HepG2 (cell line): ENCODE measurements at regions not wholly inside any gene's neighbourhood (a gene's known extent, or its start where the extent isn't known, plus 50 kb on each side); places are given as distances from the start of the nearest gene placed in this dataset.

Source experiments
- ARNT2 ChIP-seq: sonication (generic); formaldehyde crosslinking; IDR thresholded peaks from 2 replicates; pipeline ENCODE4 v1.8.0; 2022; ENCODE audit warnings: mild to moderate bottlenecking, low read depth, missing genetic modification reagents, moderate library complexity
- ATM ChIP-seq: fragments of 450-650 bp; IDR thresholded peaks from 2 replicates; pipeline ENCODE4 v1.7.1; 2017; ENCODE audit warnings: mild to moderate bottlenecking, borderline replicate concordance
- DPF2 ChIP-seq: sonication (generic); formaldehyde crosslinking; IDR thresholded peaks from 2 replicates; pipeline ENCODE4 v1.4.0; 2020; ENCODE audit warnings: mild to moderate bottlenecking, low read depth, missing genetic modification reagents, borderline replicate concordance
- FOXA3 ChIP-seq: IDR thresholded peaks from 2 replicates; pipeline ENCODE4 v1.6.1; 2016; ENCODE audit warnings: missing genetic modification reagents, missing compliant biosample characterization
- FOXJ3 ChIP-seq: sonication (generic); formaldehyde crosslinking; IDR thresholded peaks from 2 replicates; pipeline ENCODE4 v1.4.0; 2020; ENCODE audit warnings: missing genetic modification reagents, mild to moderate bottlenecking, borderline replicate concordance
- FOXK2 ChIP-seq: fragments of 450-650 bp; IDR thresholded peaks from 2 replicates; pipeline ENCODE4 v1.6.1; 2016
- MED1 ChIP-seq: sonication (generic); formaldehyde crosslinking; IDR thresholded peaks from 2 replicates; pipeline ENCODE4 v1.4.0; 2020; ENCODE audit warnings: missing genetic modification reagents
- MIER2 ChIP-seq: IDR thresholded peaks from 2 replicates; pipeline ENCODE4 v1.6.1; 2016; ENCODE audit warnings: missing biosample characterization, missing genetic modification reagents
- MTF2 ChIP-seq: sonication (generic); formaldehyde crosslinking; IDR thresholded peaks from 2 replicates; pipeline ENCODE4 v1.5.0; 2020; ENCODE audit warnings: missing genetic modification reagents, borderline replicate concordance
- NR2F1 ChIP-seq, 2 experiments: fragments of 450-650 bp in 1 of 2; formaldehyde crosslinking in 1 of 2; IDR thresholded peaks; 2 replicates each; pipeline versions ENCODE4 v1.5.0 to v1.6.1; 2016 to 2020; ENCODE audit warnings: mild to moderate bottlenecking in 1 of 2, missing compliant biosample characterization in 1 of 2, missing genetic modification reagents in 1 of 2, moderate library complexity in 1 of 2
- PTBP1 ChIP-seq: fragments of 200-400 bp; formaldehyde crosslinking; IDR thresholded peaks from 2 replicates; pipeline ENCODE4 v1.6.1; 2018; ENCODE audit warnings: low read length, low read depth; ENCODE audit not compliant: poor library complexity, severe bottlenecking
- SAP130 ChIP-seq: IDR thresholded peaks from 2 replicates; pipeline ENCODE4 v1.6.1; 2016; ENCODE audit warnings: low read depth
- SMARCC2 ChIP-seq: fragments of 450-650 bp; IDR thresholded peaks from 2 replicates; pipeline ENCODE4 v1.6.1; 2017; ENCODE audit warnings: antibody characterized with exemption, mild to moderate bottlenecking
- TEAD3 ChIP-seq: optimal IDR thresholded peaks from 2 replicates; pipeline ENCODE3; 2016; ENCODE audit warnings: borderline replicate concordance
- ZFP82 ChIP-seq: sonication (generic); formaldehyde crosslinking; IDR thresholded peaks from 2 replicates; pipeline ENCODE4 v1.5.1; 2020; ENCODE audit warnings: mild to moderate bottlenecking, missing genetic modification reagents, borderline replicate concordance
- ZNF326 ChIP-seq: sonication (generic); formaldehyde crosslinking; IDR thresholded peaks from 2 replicates; pipeline ENCODE4 v1.4.0; 2020; ENCODE audit warnings: missing genetic modification reagents, borderline replicate concordance
- ZNF343 ChIP-seq: sonication (generic); formaldehyde crosslinking; IDR thresholded peaks from 2 replicates; pipeline ENCODE4 v1.4.0; 2020; ENCODE audit warnings: mild to moderate bottlenecking, missing genetic modification reagents
- ZNF724P ChIP-seq: sonication (generic); formaldehyde crosslinking; IDR thresholded peaks from 2 replicates; pipeline ENCODE4 v1.8.0; 2022; ENCODE audit warnings: missing genetic modification reagents, borderline replicate concordance
- ZNF816 ChIP-seq: sonication (generic); formaldehyde crosslinking; IDR thresholded peaks from 2 replicates; pipeline ENCODE4 v1.8.0; 2022; ENCODE audit warnings: missing genetic modification reagents, mild to moderate bottlenecking, borderline replicate concordance
- TF ChIP-seq, protein P1 (sequence below): sonication (generic); formaldehyde crosslinking; IDR thresholded peaks from 2 replicates; pipeline ENCODE4 v1.5.1; 2020; ENCODE audit warnings: mild to moderate bottlenecking, missing genetic modification reagents, moderate library complexity
- TF ChIP-seq, protein P2 (sequence below): sonication (generic); formaldehyde crosslinking; IDR thresholded peaks from 2 replicates; pipeline ENCODE4 v1.5.0; 2020; ENCODE audit warnings: mild to moderate bottlenecking, missing genetic modification reagents
- TF ChIP-seq, protein P3 (sequence below): sonication (generic); formaldehyde crosslinking; IDR thresholded peaks from 2 replicates; pipeline ENCODE4 v1.5.1; 2020; ENCODE audit warnings: mild to moderate bottlenecking, missing genetic modification reagents, moderate library complexity
- TF ChIP-seq, protein P4 (sequence below): sonication (generic); formaldehyde crosslinking; IDR thresholded peaks from 2 replicates; pipeline ENCODE4 v1.4.0; 2020; ENCODE audit warnings: mild to moderate bottlenecking, missing genetic modification reagents

DNA sequence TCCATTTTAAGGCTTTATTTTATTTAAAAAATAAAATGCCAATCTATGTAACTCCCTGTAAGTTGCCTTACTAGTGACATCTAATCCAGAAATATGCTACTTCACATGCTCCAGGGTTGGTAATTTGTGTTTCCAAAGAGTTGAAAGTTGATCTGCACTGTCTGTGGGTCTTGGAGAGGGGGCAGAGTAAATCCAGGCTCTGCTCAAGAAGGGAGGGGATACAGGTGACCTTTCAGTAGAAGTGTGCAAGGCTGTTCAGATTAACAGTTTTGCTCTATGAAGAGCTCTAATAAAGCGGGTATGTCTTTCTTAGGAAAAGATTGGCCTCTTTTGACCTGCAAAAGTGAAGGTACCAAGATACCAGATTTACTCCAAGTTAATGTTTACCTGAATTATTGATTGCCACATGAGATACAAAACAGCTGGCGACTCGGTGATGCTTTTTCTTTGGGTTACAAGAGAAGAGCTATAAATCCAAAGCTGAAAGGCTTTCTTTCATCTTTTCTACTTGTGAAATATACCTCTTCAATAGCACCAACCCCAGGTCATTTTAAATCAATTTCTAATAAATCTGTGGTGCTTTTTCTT, 75.6 kb upstream of the FLRT2 start (continued):
- no peak for TF ChIP-seq ARNT2 (CRISPR knock-in tag)
- TF ChIP-seq SAP130 (CRISPR knock-in tag), result 0 out of 2 replicates have a peak, but pooled peaks have one; percentile 22
- TF ChIP-seq, protein P1, sequence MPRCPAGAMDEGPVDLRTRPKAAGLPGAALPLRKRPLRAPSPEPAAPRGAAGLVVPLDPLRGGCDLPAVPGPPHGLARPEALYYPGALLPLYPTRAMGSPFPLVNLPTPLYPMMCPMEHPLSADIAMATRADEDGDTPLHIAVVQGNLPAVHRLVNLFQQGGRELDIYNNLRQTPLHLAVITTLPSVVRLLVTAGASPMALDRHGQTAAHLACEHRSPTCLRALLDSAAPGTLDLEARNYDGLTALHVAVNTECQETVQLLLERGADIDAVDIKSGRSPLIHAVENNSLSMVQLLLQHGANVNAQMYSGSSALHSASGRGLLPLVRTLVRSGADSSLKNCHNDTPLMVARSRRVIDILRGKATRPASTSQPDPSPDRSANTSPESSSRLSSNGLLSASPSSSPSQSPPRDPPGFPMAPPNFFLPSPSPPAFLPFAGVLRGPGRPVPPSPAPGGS (CRISPR knock-in tag), result no peak
- 0 out of 2 replicates have a peak, but pooled peaks have one; percentile 29 for TF ChIP-seq FOXJ3 (CRISPR knock-in tag)
- no peak for TF ChIP-seq ATM
- no peak for TF ChIP-seq PTBP1
- TF ChIP-seq ZNF816 (CRISPR knock-in tag), result no peak
- TF ChIP-seq MTF2, result no peak
- TF ChIP-seq MED1 (CRISPR knock-in tag), result no peak
- TF ChIP-seq, protein P2, sequence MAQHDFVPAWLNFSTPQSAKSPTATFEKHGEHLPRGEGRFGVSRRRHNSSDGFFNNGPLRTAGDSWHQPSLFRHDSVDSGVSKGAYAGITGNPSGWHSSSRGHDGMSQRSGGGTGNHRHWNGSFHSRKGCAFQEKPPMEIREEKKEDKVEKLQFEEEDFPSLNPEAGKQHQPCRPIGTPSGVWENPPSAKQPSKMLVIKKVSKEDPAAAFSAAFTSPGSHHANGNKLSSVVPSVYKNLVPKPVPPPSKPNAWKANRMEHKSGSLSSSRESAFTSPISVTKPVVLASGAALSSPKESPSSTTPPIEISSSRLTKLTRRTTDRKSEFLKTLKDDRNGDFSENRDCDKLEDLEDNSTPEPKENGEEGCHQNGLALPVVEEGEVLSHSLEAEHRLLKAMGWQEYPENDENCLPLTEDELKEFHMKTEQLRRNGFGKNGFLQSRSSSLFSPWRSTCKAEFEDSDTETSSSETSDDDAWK, result no peak
- no peak for TF ChIP-seq TEAD3 (CRISPR knock-in tag)
- no peak for TF ChIP-seq ZNF724P (CRISPR knock-in tag)
- TF ChIP-seq NR2F1 (CRISPR knock-in tag; IDR thresholded peaks at IDR 0.05), result 0 out of 4 replicates have a peak, but pooled peaks of 1 of the 2 experiments have one; percentile 30
- no peak for TF ChIP-seq ZNF326
- TF ChIP-seq, protein P3, sequence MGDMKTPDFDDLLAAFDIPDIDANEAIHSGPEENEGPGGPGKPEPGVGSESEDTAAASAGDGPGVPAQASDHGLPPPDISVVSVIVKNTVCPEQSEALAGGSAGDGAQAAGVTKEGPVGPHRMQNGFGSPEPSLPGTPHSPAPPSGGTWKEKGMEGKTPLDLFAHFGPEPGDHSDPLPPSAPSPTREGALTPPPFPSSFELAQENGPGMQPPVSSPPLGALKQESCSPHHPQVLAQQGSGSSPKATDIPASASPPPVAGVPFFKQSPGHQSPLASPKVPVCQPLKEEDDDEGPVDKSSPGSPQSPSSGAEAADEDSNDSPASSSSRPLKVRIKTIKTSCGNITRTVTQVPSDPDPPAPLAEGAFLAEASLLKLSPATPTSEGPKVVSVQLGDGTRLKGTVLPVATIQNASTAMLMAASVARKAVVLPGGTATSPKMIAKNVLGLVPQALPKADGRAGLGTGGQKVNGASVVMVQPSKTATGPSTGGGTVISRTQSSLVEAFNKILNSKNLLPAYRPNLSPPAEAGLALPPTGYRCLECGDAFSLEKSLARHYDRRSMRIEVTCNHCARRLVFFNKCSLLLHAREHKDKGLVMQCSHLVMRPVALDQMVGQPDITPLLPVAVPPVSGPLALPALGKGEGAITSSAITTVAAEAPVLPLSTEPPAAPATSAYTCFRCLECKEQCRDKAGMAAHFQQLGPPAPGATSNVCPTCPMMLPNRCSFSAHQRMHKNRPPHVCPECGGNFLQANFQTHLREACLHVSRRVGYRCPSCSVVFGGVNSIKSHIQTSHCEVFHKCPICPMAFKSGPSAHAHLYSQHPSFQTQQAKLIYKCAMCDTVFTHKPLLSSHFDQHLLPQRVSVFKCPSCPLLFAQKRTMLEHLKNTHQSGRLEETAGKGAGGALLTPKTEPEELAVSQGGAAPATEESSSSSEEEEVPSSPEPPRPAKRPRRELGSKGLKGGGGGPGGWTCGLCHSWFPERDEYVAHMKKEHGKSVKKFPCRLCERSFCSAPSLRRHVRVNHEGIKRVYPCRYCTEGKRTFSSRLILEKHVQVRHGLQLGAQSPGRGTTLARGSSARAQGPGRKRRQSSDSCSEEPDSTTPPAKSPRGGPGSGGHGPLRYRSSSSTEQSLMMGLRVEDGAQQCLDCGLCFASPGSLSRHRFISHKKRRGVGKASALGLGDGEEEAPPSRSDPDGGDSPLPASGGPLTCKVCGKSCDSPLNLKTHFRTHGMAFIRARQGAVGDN (CRISPR knock-in tag), result no peak
- no peak for TF ChIP-seq ZNF343 (CRISPR knock-in tag)
- no peak for TF ChIP-seq FOXK2
- TF ChIP-seq, protein P4, sequence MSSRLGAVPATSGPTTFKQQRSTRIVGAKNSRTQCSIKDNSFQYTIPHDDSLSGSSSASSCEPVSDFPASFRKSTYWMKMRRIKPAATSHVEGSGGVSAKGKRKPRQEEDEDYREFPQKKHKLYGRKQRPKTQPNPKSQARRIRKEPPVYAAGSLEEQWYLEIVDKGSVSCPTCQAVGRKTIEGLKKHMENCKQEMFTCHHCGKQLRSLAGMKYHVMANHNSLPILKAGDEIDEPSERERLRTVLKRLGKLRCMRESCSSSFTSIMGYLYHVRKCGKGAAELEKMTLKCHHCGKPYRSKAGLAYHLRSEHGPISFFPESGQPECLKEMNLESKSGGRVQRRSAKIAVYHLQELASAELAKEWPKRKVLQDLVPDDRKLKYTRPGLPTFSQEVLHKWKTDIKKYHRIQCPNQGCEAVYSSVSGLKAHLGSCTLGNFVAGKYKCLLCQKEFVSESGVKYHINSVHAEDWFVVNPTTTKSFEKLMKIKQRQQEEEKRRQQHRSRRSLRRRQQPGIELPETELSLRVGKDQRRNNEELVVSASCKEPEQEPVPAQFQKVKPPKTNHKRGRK, result no peak
- no peak for TF ChIP-seq MIER2 (CRISPR knock-in tag)
- no peak for TF ChIP-seq SMARCC2
- TF ChIP-seq ZFP82 (CRISPR knock-in tag), result no peak
- peak; percentile 46; the same call in 1 of the 2 replicates for TF ChIP-seq FOXA3 (CRISPR knock-in tag)
- TF ChIP-seq DPF2, result no peak
